Breast epithelium (tissue), 4 donors: ENCODE measurements at regions not wholly inside any gene's neighbourhood (a gene's known extent, or its start where the extent isn't known, plus 50 kb on each side); places are given as distances from the start of the nearest gene placed in this dataset.

Experiments
- DNase-seq, 2 donors: peaks; one replicate each; pipeline ENCODE4 v3.0.0-alpha.2; 2019; ENCODE audit warnings: low spot score in 2 of 2
- H3K27ac ChIP-seq, 2 donors: fragments of 200-600 bp; sonication (generic) in 1 of 2; one replicate each; pipeline ENCODE4 v1.5.1; 2016 to 2019; ENCODE audit warnings: mild to moderate bottlenecking in 1 of 2
- H3K27me3 ChIP-seq, 2 donors: fragments of 200-600 bp; sonication (generic) in 1 of 2; one replicate each; pipeline versions ENCODE4 v1.5.1 to v1.6.0; 2017 to 2019; ENCODE audit warnings: control low read depth in 1 of 2, mild to moderate bottlenecking in 1 of 2
- H3K36me3 ChIP-seq: fragments of 200-600 bp; one replicate; pipeline ENCODE4 v1.5.1; 2019
- H3K4me1 ChIP-seq, 2 donors: fragments of 200-600 bp; sonication (generic); one replicate each; pipeline ENCODE4 v1.5.1; 2016 to 2019; ENCODE audit warnings: control low read depth in 1 of 2
- H3K4me3 ChIP-seq, 3 donors: fragments of 200-600 bp; sonication (generic); 1 replicate in 2 of 3; 2 replicates in 1 of 3; pipeline ENCODE4 v1.5.1; 2016 to 2019; ENCODE audit warnings: mild to moderate bottlenecking in 3 of 3, moderate library complexity in 2 of 3
- H3K9me3 ChIP-seq, 2 donors: fragments of 200-600 bp; sonication (generic) in 1 of 2; one replicate each; pipeline ENCODE4 v1.5.1; 2016 to 2019; ENCODE audit warnings: control low read depth in 1 of 2
- POLR2A ChIP-seq: fragments of 450-650 bp; IDR thresholded peaks from one replicate; pipeline ENCODE4 v1.6.1; 2016; ENCODE audit warnings: antibody characterized with exemption, mild to moderate bottlenecking, moderate library complexity
- POLR2AphosphoS5 ChIP-seq, 3 donors: sonication (generic); formaldehyde crosslinking; IDR thresholded peaks; one replicate each; pipeline ENCODE4 v1.6.1; 2017; ENCODE audit warnings: antibody characterized with exemption in 3 of 3
- intact Hi-C: fragments of 100-400 bp; cut with DNase I; formaldehyde crosslinking; loops from one replicate; pipeline ENCODE4 v1.15.1; 2023; ENCODE audit warnings: low total_unique reads
- TF ChIP-seq, protein P1 (sequence below), 3 donors: fragments of 450-650 bp; IDR thresholded peaks; one replicate each; pipeline ENCODE4 v1.5.1; 2016 to 2017; ENCODE audit warnings: antibody characterized with exemption in 3 of 3, mild to moderate bottlenecking in 3 of 3, moderate library complexity in 3 of 3

DNA sequence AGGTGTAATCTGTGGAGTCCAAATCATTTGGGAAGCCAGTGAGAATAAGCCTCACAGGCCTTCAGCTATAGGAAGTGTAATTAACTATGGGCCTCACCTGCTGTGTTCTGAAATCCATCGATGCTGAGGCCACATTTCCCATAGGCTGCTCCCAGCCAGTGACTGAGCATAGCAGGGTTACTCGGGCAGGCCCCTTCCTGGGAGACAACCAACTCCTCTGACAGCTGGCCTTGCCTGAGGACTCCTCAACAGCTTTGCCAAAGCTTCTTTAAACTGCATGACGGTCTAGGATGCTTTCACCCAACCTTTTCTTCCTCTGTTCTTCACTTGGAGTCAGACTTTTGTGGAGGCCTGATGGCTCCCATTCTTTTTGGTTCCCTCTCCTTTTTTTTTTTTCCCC lies 63.8 kb upstream of the SMNDC1 start:
- intact Hi-C loops, result no loop called here
- H3K4me1 ChIP-seq, result no peaks in the 10 kb centered on the region

DNA sequence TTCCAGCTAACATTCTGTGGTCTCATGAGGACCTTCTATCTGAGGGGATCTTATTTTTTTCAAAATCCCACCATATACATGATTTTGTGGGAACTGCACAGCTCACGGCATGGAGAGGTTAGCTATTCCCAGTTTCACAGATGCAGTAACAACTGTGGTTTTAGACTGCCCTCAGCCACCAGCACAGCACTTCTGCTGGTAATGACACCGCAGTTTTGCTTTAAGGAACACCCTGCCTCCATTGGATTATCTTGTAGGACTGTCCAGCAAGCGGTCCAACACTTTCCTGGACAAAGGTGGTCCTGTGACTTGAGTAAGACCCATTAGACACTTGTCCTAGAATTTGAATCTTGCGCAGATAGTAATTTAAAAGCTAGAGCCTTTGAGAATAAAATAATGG lies 65.3 kb upstream of the SMNDC1 start:
- no peak overlapping the region for H3K4me3 ChIP-seq
- H3K36me3 ChIP-seq, result no peaks in the 10 kb centered on the region
- DNase-seq, result no peak
- no peaks in the 10 kb centered on the region for H3K4me1 ChIP-seq
- TF ChIP-seq POLR2AphosphoS5 (IDR thresholded peaks at IDR 0.05), result no peak
- TF ChIP-seq, protein P1, sequence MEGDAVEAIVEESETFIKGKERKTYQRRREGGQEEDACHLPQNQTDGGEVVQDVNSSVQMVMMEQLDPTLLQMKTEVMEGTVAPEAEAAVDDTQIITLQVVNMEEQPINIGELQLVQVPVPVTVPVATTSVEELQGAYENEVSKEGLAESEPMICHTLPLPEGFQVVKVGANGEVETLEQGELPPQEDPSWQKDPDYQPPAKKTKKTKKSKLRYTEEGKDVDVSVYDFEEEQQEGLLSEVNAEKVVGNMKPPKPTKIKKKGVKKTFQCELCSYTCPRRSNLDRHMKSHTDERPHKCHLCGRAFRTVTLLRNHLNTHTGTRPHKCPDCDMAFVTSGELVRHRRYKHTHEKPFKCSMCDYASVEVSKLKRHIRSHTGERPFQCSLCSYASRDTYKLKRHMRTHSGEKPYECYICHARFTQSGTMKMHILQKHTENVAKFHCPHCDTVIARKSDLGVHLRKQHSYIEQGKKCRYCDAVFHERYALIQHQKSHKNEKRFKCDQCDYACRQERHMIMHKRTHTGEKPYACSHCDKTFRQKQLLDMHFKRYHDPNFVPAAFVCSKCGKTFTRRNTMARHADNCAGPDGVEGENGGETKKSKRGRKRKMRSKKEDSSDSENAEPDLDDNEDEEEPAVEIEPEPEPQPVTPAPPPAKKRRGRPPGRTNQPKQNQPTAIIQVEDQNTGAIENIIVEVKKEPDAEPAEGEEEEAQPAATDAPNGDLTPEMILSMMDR (IDR thresholded peaks at IDR 0.05), result no peak
- TF ChIP-seq POLR2A, result no peak
- no peaks in the 10 kb centered on the region for H3K27me3 ChIP-seq
- intact Hi-C loops, result no loop called here
- H3K9me3 ChIP-seq, result no peaks in the 10 kb centered on the region
- H3K27ac ChIP-seq, result no peak overlapping the region

More for the DNA sequence above, 63.8 kb upstream of the SMNDC1 start:
- Histone ChIP-seq H3K4me3 (no peak overlapping the region), H3K27ac (no peak overlapping the region), H3K9me3 (no peaks in the 10 kb centered on the region), H3K27me3 (no peaks in the 10 kb centered on the region), H3K36me3 (no peaks in the 10 kb centered on the region)
- DNase-seq, result no peak
- no peak for TF ChIP-seq POLR2A
- no peak for TF ChIP-seq POLR2AphosphoS5 (IDR thresholded peaks at IDR 0.05)
- TF ChIP-seq, protein P1 (IDR thresholded peaks at IDR 0.05), result no peak

DNA sequence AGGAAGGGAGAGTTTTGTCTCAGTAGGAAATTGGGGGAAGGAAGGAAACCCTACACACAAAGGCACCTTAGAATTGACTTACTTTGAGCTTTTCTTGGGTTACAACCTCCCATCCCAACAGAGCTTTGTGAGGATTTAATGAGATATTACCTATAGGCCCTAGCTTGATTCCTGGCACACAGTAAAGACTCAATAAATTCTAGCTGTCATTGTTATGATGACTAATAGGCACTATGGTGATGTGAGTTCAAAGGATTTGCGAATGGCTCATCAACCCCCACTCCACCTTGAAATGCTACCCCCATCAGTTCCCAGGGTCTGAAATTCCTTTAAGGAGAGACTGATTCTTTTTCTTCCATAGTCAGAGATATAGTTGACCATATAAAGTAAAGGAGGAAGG lies 67.9 kb upstream of the SMNDC1 start:
- no peaks in the 10 kb centered on the region for H3K9me3 ChIP-seq
- DNase-seq, result no peak
- no peak for TF ChIP-seq POLR2AphosphoS5 (IDR thresholded peaks at IDR 0.05)
- TF ChIP-seq, protein P1 (IDR thresholded peaks at IDR 0.05), result no peak
- TF ChIP-seq POLR2A, result no peak
- no peaks in the 10 kb centered on the region for H3K27me3 ChIP-seq
- H3K4me1 ChIP-seq, result no peaks in the 10 kb centered on the region
- no peaks in the 10 kb centered on the region for H3K36me3 ChIP-seq
- intact Hi-C loops, result no loop called here
- no peak overlapping the region for H3K27ac ChIP-seq
- H3K4me3 ChIP-seq, result no peak overlapping the region

DNA sequence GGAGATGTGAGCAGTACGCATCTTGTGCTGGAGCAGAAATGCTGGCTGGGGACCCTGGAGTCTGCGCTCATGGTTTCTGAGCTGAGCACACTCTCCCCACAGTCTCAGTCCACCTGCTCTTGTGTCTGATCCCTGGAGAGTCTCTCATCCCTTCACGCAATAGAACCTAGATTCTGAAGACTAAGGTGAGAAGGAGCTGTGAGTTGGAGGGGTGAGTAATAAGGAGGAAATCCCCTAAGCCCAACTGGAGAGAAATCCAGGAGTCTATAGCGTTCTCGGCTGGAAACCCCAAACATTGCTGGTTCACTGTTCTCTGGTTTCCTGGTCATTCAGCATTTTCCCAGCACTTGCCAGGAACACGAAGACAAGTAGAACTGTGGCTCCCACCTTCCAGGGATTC lies 68.3 kb upstream of the SMNDC1 start:
- H3K36me3 ChIP-seq, result no peaks in the 10 kb centered on the region
- intact Hi-C loops, result no loop called here
- no peak overlapping the region for H3K4me3 ChIP-seq
- H3K27ac ChIP-seq, result no peak overlapping the region
- no peaks in the 10 kb centered on the region for H3K9me3 ChIP-seq
- H3K27me3 ChIP-seq, result no peaks in the 10 kb centered on the region
- TF ChIP-seq, protein P1 (IDR thresholded peaks at IDR 0.05), result no peak
- TF ChIP-seq POLR2AphosphoS5 (IDR thresholded peaks at IDR 0.05), result no peak
- no peaks in the 10 kb centered on the region for H3K4me1 ChIP-seq
- no peak for DNase-seq

DNA sequence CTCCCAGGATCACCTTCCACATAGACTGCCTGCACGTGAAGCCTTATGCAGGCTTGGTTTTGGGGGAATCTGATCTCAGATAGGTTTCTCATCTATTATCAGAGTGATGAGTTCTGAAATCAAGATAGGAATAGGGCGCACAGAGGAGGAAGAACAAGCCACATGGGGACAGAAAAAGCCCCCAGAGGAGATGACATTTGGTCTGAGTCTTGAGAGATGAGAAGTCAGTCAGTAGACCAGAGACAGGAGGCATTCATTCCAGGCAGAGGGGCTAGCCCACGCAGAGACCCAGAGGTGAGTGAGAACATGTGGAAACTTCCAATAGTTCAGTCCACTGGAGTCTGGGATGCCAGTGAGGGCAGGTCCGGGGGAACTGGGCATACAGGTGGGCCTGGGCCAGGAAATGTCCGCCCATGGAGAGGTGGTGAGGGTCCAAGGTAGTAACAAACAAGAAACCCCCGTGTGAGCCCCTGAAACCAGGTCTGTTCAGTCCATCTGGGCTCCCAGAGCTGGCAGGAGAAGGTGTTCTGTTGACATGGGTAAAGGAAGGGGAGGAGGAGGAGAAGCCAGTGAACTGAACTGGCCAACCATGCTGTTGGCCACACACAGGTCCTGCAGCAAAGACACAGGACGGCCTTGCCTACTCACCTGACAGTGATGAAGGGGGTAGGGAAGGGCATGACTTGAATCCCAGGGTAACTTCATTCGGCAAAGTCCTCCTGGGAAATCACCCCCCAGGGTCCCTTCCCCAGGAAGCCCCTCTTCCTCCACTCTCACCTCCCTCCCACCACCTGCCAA lies 69.3 kb upstream of the SMNDC1 start:
- no peaks in the 10 kb centered on the region for H3K27me3 ChIP-seq
- intact Hi-C loops, result no loop called here
- H3K4me1 ChIP-seq, result no peaks in the 10 kb centered on the region
- no peak for TF ChIP-seq POLR2AphosphoS5 (IDR thresholded peaks at IDR 0.05)
- TF ChIP-seq POLR2A, result no peak
- TF ChIP-seq, protein P1 (IDR thresholded peaks at IDR 0.05), result no peak
- no peak for DNase-seq
- H3K9me3 ChIP-seq, result no peaks in the 10 kb centered on the region
- no peak overlapping the region for H3K4me3 ChIP-seq
- no peaks in the 10 kb centered on the region for H3K36me3 ChIP-seq
- H3K27ac ChIP-seq, result no peak overlapping the region
